K562 (cell line): ENCODE measurements at regions not wholly inside any gene's neighbourhood (a gene's known extent, or its start where the extent isn't known, plus 50 kb on each side); places are given as distances from the start of the nearest gene placed in this dataset.

Source experiments
- ATAC-seq: fragments of 200-7000 bp; cut with Tn5 transposase; 3 replicates; pipeline ENCODE4 v1.9.1; 2020; ENCODE audit warnings: moderate library complexity
- BruUV-seq: library from RNA; stranded (reverse); fragments of 400-500 nt; replicated peaks from 2 replicates; lab custom pipeline; 2021; lab: Mats Ljungman, UMichigan
- CTCF ChIA-PET: fragments of 300-600 bp; formaldehyde crosslinking; extraction: SDS; loops from one replicate; lab custom pipeline; 2021; ENCODE audit warnings: low intra/inter-chr PET ratio; lab: Yijun Ruan, JAX
- POLR2A ChIA-PET: fragments of 300-600, 350-650 bp; sonication (Branson Sonifier 250); formaldehyde crosslinking; extraction: SDS; loops from one replicate; lab custom pipeline; 2021; ENCODE audit warnings: antibody characterized with exemption, inconsistent platforms; lab: Yijun Ruan, JAX
- DNase-seq, 4 experiments: peaks; one replicate each; pipeline versions ENCODE4 v3.0.0 to v3.0.0-alpha.2; 2011 to 2018; ENCODE audit warnings: low spot score in 3 of 4, mixed read lengths in 3 of 4; ENCODE audit errors: extremely low read depth in 1 of 4
- FAIRE-seq: peaks from 2 replicates; lab custom pipeline; 2011; peaks lifted over from hg19 to GRCh38; lab: Jason Lieb, UNC
- H2AFZ ChIP-seq: 2 replicates; pipeline ENCODE4 v1.6.0; 2011; ENCODE audit warnings: low read depth, low read length, control low read depth, inconsistent platforms
- H3K27ac ChIP-seq: fragments of 200-600 bp; 3 replicates; pipeline ENCODE4 v1.8.0; 2011; ENCODE audit warnings: low read depth, mild to moderate bottlenecking, control low read depth, inconsistent platforms, low read length, moderate library complexity, mixed read lengths; ENCODE audit errors: extremely low read depth
- H3K27me3 ChIP-seq, 2 experiments: fragments of 300-600 bp in 1 of 2; 2 replicates in 1 of 2; 3 replicates in 1 of 2; pipeline versions ENCODE4 v1.6.0 to v1.8.0; 2011; ENCODE audit warnings: inconsistent platforms in 2 of 2, low read length in 2 of 2, mild to moderate bottlenecking in 1 of 2, mixed read lengths in 1 of 2, moderate library complexity in 1 of 2; ENCODE audit not compliant: control insufficient read depth in 2 of 2, insufficient read depth in 2 of 2
- H3K36me3 ChIP-seq: fragments of 300-600 bp; 3 replicates; pipeline ENCODE4 v1.8.0; 2011; ENCODE audit warnings: mild to moderate bottlenecking, low read length, inconsistent platforms; ENCODE audit not compliant: control insufficient read depth, insufficient read depth
- H3K4me1 ChIP-seq, 2 experiments: fragments of 200-600 bp in 1 of 2; replicated peaks in 1 of 2; 2 replicates in 1 of 2; 3 replicates in 1 of 2; pipeline versions ENCODE4 v1.5.1 to v1.8.0; 2011; ENCODE audit warnings: inconsistent platforms in 2 of 2, low read length in 2 of 2, mild to moderate bottlenecking in 1 of 2, mixed read lengths in 1 of 2, moderate library complexity in 1 of 2; ENCODE audit not compliant: control insufficient read depth in 2 of 2, insufficient read depth in 2 of 2
- H3K4me2 ChIP-seq: 2 replicates; pipeline ENCODE4 v1.6.1; 2011; ENCODE audit warnings: low read length, control low read depth, inconsistent platforms, mixed read lengths; ENCODE audit not compliant: insufficient read depth
- H3K4me3 ChIP-seq: fragments of 200-600 bp; sonication (generic), shearing (Covaris generic); 2 replicates; pipeline ENCODE4 v1.5.1; 2016; ENCODE audit warnings: control low read depth, inconsistent platforms
- H3K79me2 ChIP-seq: fragments of 200-600 bp; 3 replicates; pipeline ENCODE4 v1.8.0; 2011; ENCODE audit warnings: low read length, inconsistent platforms; ENCODE audit not compliant: control insufficient read depth, insufficient read depth
- H3K9ac ChIP-seq, 2 experiments: 2 replicates each; pipeline versions ENCODE4 v1.6.0 to v1.6.1; 2011; ENCODE audit warnings: low read depth in 2 of 2, low read length in 2 of 2, control low read depth in 1 of 2, inconsistent platforms in 1 of 2, mild to moderate bottlenecking in 1 of 2, mixed read lengths in 1 of 2; ENCODE audit not compliant: insufficient read depth in 1 of 2
- H3K9me1 ChIP-seq: one replicate; pipeline ENCODE4 v1.6.0; 2011; ENCODE audit warnings: inconsistent platforms, mild to moderate bottlenecking, low read length, moderate library complexity; ENCODE audit not compliant: control insufficient read depth, insufficient read depth
- H3K9me3 ChIP-seq: replicated peaks from 2 replicates; pipeline ENCODE4 v1.5.1; 2011; ENCODE audit warnings: low read depth, low read length, inconsistent platforms; ENCODE audit not compliant: control insufficient read depth, insufficient read depth
- H4K20me1 ChIP-seq: replicated peaks from 2 replicates; pipeline ENCODE4 v1.6.1; 2011; ENCODE audit warnings: low read length, inconsistent platforms, mixed read lengths; ENCODE audit not compliant: control insufficient read depth, insufficient read depth
- ARID1B ChIP-seq: fragments of 450-650 bp; IDR thresholded peaks from 2 replicates; pipeline ENCODE4 v1.6.1; 2016; ENCODE audit warnings: antibody characterized with exemption, mild to moderate bottlenecking, inconsistent platforms
- BRF1 ChIP-seq: IDR thresholded peaks from 3 replicates; pipeline ENCODE4 v1.6.1; 2011; ENCODE audit warnings: borderline replicate concordance, mild to moderate bottlenecking; ENCODE audit not compliant: insufficient read length; ENCODE audit errors: extremely low read depth
- IRF9 ChIP-seq: fragments of 450-650 bp; IDR thresholded peaks from 2 replicates; pipeline ENCODE4 v1.6.1; 2016; ENCODE audit warnings: missing biosample characterization, missing genetic modification characterization
- MED1 ChIP-seq: sonication (generic); formaldehyde crosslinking; IDR thresholded peaks from 2 replicates; pipeline ENCODE4 v1.8.1; 2023; ENCODE audit warnings: missing genetic modification reagents, borderline replicate concordance
- SAFB2 ChIP-seq: fragments of 200-400 bp; formaldehyde crosslinking; IDR thresholded peaks from 2 replicates; pipeline ENCODE4 v1.6.1; 2018; ENCODE audit warnings: borderline replicate concordance, low read length, low read depth, moderate library complexity; ENCODE audit not compliant: severe bottlenecking
- SRSF7 ChIP-seq: fragments of 200-400 bp; formaldehyde crosslinking; optimal IDR thresholded peaks from 2 replicates; pipeline ENCODE3; 2017; ENCODE audit warnings: mild to moderate bottlenecking, low read depth, low read length
- TAF7 ChIP-seq: fragments of 450-650 bp; IDR thresholded peaks from 2 replicates; pipeline ENCODE4 v1.6.1; 2016; ENCODE audit warnings: missing genetic modification characterization, missing compliant biosample characterization
- ZNF280B ChIP-seq: fragments of 250-450 bp; sonication (Bioruptor Pico); IDR thresholded peaks from 2 replicates; pipeline ENCODE4 v1.5.1; 2021; ENCODE audit warnings: mild to moderate bottlenecking
- WGBS: fragments of 100-300 bp; shearing (Covaris generic); methylation state at CpG from one replicate; pipeline ENCODE4 v1.1.6; 2016; ENCODE audit warnings: low coverage, mixed read lengths; ENCODE audit not compliant: insufficient coverage; ENCODE audit errors: missing lambda C conversion rate; 5-methylcytosine and 5-hydroxymethylcytosine counted together
- in situ Hi-C: fragments of 300-500 bp; cut with MboI; formaldehyde crosslinking; loops from 4 replicates; pipeline ENCODE4 v1.15.0; 2018; ENCODE audit warnings: inconsistent platforms, mixed read lengths
- intact Hi-C: fragments of 100-400 bp; cut with micrococcal nuclease; formaldehyde crosslinking; loops from 2 replicates; pipeline ENCODE4 v1.14.2; 2022

- intact Hi-C loops = no loop called here
- ChIA-PET CTCF (no interaction called here), POLR2A (no interaction called here)
- H3K27ac ChIP-seq = no peak overlapping the region
- no peak overlapping the region for H2AFZ ChIP-seq
- no peak overlapping the region for H3K4me2 ChIP-seq
- FAIRE-seq (no peak), DNase-seq (no peak), ATAC-seq (no peak)
- H3K9me1 ChIP-seq = no peaks in the 10 kb centered on the region
- no peaks in the 10 kb centered on the region for H4K20me1 ChIP-seq
- H3K9me3 ChIP-seq = peaks cover 2% of the 10 kb centered on the region
- peaks cover 2 to 40% of the 10 kb centered on the region in 2 experiments; a peak in 3 of 5 replicates for H3K4me1 ChIP-seq
- no peak overlapping the region for H3K4me3 ChIP-seq
- H3K27me3 ChIP-seq = peaks cover 2 to 52% of the 10 kb centered on the region in 2 experiments; a peak in 4 of 5 replicates
- WGBS = 0% methylated on average over 10 of the region's 11 CpGs
- no peak overlapping the region for H3K9ac ChIP-seq
- TF ChIP-seq MED1 (CRISPR knock-in tag) (no peak), BRF1 (no peak), SRSF7 (no peak), IRF9 (tag) (no peak), ARID1B (no peak), SAFB2 (no peak), TAF7 (tag) (no peak), ZNF280B (no peak)
- no peaks in the 10 kb centered on the region for H3K36me3 ChIP-seq
- in situ Hi-C loops = no loop called here
- no peaks in the 10 kb centered on the region for H3K79me2 ChIP-seq
- BruUV-seq = no TSS peak
Observed at GRCh38 chr7:348480-348844, 58.5 kb downstream of the FOXL3 start.
